HG03460 (cell line): ENCODE measurements at regions not wholly inside any gene's neighbourhood (a gene's known extent, or its start where the extent isn't known, plus 50 kb on each side); places are given as distances from the start of the nearest gene placed in this dataset.

Experiments
- ATAC-seq: cut with Tn5 transposase; IDR thresholded peaks from one replicate; pipeline ENCODE4 v1.9.1; 2021; ENCODE audit not compliant: unreplicated experiment

- no peak for ATAC-seq
Observed at GRCh38 chr4:57499786-57500185, 389.6 kb upstream of the IGFBP7 start.

GRCh38 chr4:57498251-57498650 lies 388.1 kb upstream of the IGFBP7 start:
- no peak for ATAC-seq

GRCh38 chr4:57496697-57497471 lies 386.7 kb upstream of the IGFBP7 start:
- ATAC-seq = no peak

- no peak for ATAC-seq
Observed at GRCh38 chr4:57494821-57495220, 384.6 kb upstream of the IGFBP7 start.

GRCh38 chr4:57492251-57492878 lies 382.2 kb upstream of the IGFBP7 start:
- ATAC-seq = no peak

- ATAC-seq = no peak
Observed at GRCh38 chr4:57491388-57491787, 381.2 kb upstream of the IGFBP7 start.

- no peak for ATAC-seq
Observed at GRCh38 chr4:57490520-57491255, 380.5 kb upstream of the IGFBP7 start.

- ATAC-seq = no peak
Observed at GRCh38 chr4:57488366-57489162, 378.4 kb upstream of the IGFBP7 start.

- no peak for ATAC-seq
Observed at GRCh38 chr4:57475424-57475823, 365.2 kb upstream of the IGFBP7 start.

GRCh38 chr4:57465321-57466056 lies 355.3 kb upstream of the IGFBP7 start:
- no peak for ATAC-seq

GRCh38 chr4:57462843-57463242 lies 352.7 kb upstream of the IGFBP7 start:
- no peak for ATAC-seq

GRCh38 chr4:57460967-57461366 lies 350.8 kb upstream of the IGFBP7 start:
- ATAC-seq = no peak

GRCh38 chr4:57448901-57449300 lies 338.7 kb upstream of the IGFBP7 start:
- ATAC-seq = no peak

GRCh38 chr4:57448452-57448851 lies 338.3 kb upstream of the IGFBP7 start:
- ATAC-seq = no peak

- ATAC-seq = no peak
Observed at GRCh38 chr4:57446266-57446665, 336.1 kb upstream of the IGFBP7 start.

- no peak for ATAC-seq
Observed at GRCh38 chr4:57445686-57446085, 335.5 kb upstream of the IGFBP7 start.

- no peak for ATAC-seq
Observed at GRCh38 chr4:57444671-57445070, 334.5 kb upstream of the IGFBP7 start.

- ATAC-seq = no peak
Observed at GRCh38 chr4:57443787-57444186, 333.6 kb upstream of the IGFBP7 start.

GRCh38 chr4:57443308-57443707 lies 333.1 kb upstream of the IGFBP7 start:
- no peak for ATAC-seq

- no peak for ATAC-seq
Observed at GRCh38 chr4:57442831-57443291, 332.7 kb upstream of the IGFBP7 start.
